Stimulated activated CD8-positive, alpha-beta memory T cell treated with anti-CD3 and anti-CD28 coated beads, Interleukin-15, amount 100 ng/mL, for 1 hour (primary cell): ENCODE measurements at regions not wholly inside any gene's neighbourhood (a gene's known extent, or its start where the extent isn't known, plus 50 kb on each side); places are given as distances from the start of the nearest gene placed in this dataset.
"Not testable (repeated sequence)": the region's sequence is repeated elsewhere in the genome, so short reads cannot be mapped to it uniquely, and the experiment has no call there.

Source experiments
- DNase-seq: peaks from one replicate; pipeline ENCODE4 v3.0.0-alpha.2; 2020; ENCODE audit warnings: low read depth

DNA sequence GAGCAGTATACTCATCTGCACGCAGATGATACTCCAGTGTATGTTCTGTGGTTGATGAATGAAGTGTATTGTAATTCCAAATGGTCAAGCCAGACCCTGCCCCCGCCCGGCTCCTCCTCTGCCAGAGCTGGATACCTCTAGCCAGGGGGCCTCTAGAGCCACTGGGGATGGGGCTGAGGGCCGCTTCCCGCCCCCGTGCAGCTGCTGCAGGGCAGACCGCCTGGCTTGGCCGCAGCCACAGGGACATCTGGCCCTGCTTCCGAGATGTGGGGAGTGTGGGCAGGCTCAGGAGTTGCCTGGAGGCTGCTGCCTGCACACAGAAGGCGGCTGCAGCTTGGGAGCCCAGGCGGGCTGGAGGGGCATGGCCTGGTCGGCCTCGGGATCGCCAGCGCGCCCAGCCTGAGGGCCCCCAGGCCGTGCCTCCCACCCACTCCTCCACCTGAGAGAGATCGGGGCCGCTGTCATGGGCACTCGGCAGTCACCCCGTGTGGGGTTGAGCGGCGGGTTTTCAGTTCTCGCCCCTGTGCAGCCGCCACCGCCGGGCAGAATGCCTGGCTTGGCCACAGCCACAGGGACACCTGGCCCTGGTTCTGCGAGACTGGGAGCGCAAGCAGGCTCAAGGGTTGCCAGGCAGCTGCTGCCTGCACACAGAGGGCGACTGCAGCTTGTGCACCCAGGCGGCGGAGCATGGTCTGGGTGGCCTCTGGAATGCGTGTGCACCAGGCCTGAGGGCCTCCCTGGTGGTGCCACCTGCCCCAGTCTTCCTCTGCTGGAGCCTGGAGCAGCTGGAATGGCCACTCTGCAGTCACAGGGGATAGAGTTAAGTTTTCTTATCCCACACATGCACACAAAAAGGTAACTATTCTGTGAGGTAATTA lies 1643.7 kb downstream of the SPATA31A7 start:
- DNase-seq, result not testable (repeated sequence)

DNA sequence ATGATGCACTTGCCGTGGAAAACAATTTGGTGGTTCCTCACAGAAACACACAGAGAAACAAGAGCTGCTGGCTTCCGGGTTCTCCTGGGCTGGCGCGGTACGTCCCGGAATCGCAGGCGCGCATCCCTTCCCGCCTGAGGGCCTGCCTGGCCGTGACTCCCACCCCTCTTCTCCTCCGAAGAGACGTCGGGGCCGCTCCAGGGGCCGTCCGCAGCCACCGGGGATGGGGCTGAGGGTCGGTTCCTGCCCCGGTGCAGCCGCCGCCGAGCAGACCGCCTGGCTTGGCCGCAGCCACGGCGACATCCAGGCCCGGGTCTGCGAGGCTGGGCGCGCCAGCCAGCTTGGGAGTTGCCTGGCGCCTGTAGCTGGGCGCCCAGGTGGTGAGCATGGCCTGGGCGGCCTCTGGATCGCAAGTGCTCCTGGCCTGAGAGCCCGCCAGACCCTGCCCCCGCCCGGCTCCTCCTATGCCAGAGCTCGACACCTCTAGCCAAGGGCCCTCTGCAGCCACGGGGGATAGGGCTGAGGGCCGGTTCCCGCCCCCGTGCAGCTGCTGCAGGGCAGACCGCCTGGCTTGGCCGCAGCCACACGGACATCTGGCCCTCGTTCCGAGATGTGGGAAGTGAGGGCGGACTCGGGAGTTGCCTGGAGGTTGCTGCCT lies 1647.5 kb downstream of the SPATA31A7 start:
- not testable (repeated sequence) for DNase-seq

DNA sequence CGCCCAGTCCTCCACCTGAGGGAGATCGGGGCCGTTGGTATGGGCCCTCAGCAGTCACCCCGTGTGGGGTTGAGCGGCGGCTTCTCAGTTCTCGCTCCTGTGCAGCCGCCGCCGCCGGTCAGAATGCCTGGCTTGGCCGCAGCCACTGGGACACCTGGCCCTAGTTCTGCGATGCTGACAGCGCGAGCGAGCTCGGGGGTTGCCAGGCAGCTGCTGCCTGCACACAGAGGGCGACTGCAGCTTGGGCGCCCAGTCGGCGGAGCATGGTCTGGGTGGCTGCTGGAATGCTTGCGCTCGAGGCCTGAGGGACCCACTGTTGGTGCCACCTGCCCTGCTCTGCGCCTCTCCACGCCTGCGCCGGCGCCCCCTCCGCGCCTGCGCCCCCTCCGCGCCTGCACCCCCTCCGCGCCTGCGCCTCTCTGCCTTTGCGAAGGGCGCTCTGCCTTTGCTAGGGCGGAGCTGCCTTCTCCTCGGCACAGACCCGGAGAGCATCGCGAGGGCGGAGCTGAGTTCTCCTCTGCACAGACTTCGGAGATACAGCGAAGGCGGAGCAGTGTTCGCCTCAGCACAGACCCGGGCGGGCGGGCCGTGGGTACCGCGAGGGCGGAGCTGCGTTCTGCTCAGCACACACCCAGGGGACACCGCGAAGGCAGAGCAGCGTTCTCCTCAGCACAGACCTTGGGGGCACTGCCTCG lies 1648.3 kb downstream of the SPATA31A7 start:
- DNase-seq, result peak; percentile 89

DNA sequence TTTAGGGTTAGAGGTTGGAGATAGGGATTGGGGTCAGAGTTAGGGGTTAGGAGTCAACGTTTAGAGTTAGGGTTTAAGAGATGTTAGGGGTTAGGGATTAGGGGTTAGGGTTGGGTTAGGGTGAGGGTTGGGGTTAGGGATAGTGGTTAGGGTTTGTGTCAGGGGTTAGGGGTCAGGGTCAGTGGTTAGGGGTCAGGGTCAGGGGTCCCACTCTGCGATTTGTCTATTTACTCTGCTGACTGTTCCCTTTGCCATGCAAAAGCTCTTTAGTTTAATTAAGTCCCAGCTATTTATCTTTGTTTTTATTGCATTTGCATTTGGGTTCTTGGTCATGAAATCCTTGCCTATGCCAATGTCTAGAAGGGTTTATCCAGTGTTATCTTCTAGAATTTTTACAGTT lies 1649.3 kb downstream of the SPATA31A7 start:
- not testable (repeated sequence) for DNase-seq

DNA sequence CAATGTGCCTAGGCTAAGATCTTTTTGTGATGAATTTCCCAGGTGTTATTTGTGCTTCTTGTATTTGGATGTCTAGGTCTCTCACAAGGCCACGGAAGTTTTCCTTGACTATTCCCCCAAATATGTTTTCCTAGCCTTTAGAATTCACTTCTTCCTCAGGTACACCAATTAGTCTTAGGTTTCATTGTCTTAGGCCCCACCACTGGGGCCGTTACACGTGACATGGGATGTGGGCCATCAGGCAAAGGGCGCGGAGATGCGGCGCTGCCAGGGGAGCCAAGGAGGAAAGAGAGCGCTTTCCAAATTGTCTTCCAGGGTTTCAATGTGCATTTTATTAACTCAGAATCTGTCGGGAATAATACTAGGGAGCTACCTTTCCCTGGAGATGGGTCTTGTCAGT lies 1653.3 kb downstream of the SPATA31A7 start:
- DNase-seq, result not testable (repeated sequence)

DNA sequence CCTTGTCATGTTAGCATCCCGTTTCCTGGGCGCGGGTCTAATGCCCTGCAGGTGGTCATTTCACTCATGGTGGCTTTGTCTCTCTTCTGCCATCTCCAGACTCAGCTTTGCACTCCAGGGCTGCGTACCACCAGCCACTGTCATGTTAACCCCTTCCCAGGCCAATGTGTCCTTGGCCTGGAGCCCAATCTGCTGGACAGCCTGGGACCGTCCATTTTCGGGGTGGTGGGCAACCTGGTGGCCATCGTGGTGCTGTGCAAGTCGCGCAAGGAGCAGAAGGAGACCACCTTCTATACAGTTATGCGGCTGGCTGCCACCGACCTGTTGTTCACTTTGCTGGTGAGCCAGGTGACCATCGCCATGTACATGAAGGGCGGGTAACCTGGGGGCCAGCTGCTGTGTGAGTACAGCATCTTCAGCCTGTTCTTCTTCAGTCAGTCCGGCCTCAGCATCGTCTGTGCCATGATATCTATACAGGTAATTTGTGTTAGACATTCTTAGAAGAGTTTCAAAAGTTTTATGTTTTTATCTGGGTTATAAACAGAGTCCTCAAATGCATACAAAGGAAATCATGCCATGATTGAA lies 1654.0 kb downstream of the SPATA31A7 start:
- DNase-seq, result not testable (repeated sequence)

DNA sequence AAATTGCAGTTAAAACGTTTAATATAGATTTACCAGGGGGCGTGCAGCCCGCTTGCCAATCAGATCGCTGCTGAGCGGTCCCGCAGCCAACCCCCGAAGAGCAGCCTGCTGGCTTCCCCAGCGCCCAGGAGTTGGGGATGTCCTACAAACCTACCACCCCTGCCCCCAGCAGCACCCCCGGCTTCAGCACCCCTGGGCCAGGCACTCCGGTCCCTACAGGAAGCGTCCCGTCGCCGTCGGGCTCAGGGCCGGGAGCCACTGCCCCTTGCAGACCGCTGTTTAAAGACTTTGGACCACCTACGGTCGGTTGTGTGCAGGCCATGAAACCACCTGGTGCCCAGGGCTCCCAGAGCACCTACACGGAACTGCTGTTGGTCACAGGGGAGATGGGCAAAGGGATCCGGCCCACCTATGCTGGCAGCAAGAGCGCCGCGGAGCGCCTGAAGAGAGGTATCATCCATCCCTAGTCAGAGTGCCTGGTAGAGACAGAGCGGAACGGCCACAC lies 1654.9 kb downstream of the SPATA31A7 start:
- DNase-seq, result not testable (repeated sequence)

DNA sequence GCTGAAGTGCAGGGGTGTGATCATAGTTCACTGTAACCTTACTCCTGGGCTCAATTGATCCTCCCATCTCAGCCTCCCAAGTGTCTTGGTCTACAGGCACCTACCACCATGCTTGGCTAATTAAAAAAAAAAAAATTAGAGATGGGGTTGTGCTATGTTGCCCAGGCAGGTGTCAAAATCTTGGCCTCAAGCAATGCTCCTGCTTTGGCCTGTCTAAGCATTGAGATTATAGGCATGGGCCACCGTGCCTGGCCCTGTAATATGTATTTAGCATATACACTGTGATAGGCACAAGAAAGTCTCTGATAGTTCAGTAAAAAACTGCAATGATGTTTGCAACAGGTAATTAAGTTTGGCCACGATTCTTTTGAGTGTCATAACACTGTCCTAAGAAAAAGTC lies 1658.4 kb downstream of the SPATA31A7 start:
- not testable (repeated sequence) for DNase-seq

DNA sequence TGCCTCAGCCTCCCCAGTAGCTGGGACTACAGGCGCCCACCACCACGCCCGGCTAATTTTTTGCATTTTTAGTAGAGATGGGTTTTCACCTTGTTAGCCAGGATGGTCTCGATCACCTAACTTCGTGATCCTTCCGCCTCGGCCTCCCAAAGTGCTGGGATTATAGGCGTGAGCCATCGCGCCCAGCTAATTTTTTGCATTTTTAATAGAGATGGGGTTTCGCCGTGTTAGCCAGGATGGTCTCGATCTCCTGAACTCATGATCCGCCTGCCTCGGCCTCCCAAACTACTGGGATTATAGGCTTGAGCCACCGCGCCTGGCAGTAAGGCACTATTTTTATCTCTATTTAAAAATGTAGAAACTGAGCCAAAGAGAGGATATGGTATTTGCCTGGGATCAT lies 1660.2 kb downstream of the SPATA31A7 start:
- DNase-seq, result not testable (repeated sequence)

DNA sequence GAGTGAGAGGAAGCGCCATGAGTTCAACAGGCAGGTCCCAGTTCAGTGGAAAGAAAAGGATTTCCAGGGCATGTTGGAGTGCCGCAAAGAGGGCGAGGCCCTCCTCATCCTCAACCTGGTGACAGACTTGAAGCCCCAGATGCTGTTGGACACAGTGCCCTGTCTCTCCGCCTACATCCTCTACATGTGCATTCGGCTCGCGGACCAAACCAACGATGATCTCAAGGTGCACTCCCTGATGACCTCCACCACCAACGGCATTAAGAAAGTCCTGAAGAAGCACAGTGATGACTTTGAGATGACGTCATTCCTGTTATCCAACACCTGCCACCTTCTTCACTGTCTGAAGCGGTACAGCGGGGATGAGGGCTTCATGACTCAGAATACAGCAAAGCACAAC lies 1667.4 kb downstream of the SPATA31A7 start:
- DNase-seq, result not testable (repeated sequence)

DNA sequence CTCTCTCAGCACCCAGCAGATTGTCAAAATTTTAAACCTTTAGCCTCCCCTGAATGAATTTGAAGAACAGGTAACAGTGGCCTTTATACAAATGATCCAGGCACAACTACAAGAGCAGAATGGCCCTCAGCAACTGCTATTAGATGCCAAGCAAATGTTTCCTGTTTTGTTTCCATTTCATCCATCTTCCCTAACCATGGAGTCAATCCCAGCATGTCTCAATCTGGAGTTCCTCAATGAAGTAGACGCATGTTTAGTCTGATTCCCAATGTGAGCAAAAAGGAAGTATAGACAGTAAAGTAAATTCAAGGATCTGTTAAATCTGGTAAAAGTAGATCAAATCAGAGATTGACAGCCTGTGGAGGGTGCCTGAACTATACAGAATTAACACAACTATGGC lies 1668.4 kb downstream of the SPATA31A7 start:
- DNase-seq, result not testable (repeated sequence)

DNA sequence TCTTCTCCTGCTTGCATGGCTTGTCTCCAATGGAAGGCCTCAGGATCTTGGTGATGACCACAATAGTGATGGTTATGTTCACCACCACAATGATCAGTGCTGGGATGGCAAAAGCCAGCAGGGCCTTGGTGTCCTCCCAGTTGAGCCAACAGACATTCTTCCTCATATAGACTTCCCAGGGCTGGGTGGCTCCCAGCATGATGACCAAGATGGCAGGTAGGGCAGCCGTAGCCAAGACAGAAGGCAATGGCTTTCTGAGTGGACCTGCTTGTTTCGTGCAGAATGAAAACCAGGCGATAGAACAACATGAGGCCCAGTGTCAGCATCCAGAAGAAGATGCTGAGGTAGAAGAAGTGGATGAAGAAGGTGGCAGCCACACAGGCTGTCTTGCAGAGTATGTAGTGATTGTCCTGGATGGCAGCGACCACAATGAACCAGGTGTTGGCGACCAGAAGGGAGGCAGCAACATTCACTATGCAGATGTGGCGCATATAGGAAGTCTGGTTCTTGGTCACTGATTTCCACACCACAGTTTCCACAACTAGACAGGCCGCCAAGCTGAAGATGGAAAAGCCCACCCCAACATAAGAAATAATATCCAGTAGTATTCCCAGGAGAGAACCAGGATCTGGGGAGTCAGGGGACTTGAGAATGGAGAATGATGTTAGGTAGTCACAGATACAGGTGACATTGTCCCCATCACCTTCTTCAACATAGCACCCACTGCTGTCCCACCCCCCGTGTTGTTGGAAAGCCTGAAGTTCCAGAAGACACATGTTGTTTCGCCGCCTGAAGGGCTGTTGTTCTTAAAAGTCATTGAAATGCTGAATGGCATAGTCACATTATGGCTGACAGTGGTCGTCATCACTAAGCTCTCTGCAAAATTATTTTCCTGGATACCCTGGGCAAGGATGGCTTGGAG lies 1671.4 kb downstream of the SPATA31A7 start:
- not testable (repeated sequence) for DNase-seq

DNA sequence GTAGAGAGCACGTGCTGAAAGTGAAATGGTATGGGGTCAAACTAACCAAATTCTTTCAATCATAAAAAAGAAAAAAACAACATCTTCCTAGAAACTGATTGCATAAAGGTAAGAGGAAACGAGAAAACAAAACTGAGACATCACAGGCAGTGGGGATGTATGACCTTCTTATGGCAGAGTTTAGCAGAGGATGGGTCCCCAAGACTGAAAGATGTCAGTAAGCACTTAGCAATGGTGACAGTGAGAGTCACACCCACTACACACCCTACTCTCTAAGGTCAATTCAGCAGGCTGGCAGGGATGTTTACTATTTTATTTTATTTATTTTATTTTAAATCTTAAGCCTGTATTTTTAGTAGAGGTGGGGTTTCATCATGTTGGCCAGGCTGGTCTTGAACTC lies 1672.3 kb downstream of the SPATA31A7 start:
- DNase-seq, result not testable (repeated sequence)

DNA sequence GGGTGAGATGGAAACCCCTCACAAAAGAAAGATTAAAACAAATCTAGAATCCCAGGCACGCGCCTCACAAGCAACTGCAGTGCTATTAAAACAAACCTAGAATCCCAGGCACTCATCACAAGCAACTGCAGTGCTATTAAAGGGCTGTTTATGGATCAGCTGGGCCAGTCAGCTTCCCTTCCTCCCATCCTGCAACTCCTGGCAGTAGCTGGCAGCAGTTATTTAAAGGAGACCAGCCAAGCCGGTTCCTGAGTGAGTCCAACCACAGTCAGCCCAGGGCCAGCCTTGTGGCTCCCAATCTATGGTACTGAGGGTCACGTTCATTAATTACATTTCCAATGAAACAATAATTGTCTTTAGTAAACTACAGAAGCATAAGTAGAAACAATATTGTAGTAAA lies 1673.5 kb downstream of the SPATA31A7 start:
- not testable (repeated sequence) for DNase-seq

DNA sequence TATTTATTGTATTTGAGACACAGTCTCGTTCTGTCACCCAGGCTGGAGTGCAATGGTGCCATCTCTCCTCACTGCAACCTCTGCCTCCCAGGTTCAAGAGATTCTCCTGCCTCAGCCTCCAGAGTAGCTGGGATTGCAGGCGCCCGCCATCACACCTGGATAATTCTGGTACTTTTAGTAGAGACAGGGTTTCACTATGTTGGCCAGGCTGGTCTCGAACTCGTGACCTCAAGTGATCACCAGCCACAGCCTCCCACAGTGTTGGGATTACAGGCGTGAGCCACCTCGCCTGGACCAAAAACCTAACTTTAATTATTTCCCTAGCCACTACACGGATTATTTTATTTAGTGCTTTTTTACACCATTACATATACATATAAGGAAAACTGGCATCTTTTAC lies 1674.0 kb downstream of the SPATA31A7 start:
- DNase-seq, result not testable (repeated sequence)

DNA sequence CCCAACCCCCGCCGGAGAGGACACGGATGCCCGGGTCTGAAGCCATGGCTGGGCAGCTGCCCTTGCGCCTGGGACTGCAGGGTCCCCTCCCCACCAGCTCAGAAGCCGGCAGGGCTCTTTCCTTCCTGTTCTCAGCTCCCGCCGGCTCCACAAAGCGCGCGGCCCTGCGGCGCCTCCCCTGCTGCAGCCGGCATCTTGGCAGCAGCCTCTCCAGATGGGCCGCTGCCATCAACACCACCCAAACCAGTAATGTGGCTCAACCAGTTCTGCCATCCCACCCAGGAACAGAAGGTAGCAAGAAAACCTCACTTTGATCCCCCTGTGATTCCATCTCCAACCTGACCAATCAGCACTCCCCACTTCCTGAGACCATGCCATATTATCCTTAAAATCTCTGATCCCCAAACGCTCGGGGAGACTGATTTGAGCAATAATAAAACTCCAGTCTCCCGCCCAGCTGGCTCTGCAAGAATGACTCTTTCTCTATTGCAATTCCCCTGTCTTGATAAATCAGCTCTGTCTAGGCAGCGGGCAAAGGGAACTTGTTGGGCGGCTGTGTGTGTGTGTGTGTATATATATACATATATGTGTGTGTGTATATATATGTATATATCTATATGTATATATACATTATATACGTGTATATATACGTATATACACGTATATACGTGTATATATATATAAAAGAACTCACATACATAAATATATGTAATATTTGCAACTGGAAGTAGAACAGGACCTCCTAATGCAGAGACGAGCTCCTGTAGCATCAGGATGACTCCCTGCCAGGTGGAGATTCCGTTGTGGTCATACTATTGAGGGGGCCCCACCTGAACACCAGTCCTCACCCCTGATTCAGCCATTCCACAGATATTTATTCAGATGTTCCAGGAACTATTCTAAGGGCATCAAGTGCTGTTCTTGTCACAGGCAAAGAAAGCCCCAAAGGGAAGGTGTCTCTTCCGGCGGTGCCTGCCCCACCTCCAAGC lies 1674.9 kb downstream of the SPATA31A7 start:
- DNase-seq, result not testable (repeated sequence)

DNA sequence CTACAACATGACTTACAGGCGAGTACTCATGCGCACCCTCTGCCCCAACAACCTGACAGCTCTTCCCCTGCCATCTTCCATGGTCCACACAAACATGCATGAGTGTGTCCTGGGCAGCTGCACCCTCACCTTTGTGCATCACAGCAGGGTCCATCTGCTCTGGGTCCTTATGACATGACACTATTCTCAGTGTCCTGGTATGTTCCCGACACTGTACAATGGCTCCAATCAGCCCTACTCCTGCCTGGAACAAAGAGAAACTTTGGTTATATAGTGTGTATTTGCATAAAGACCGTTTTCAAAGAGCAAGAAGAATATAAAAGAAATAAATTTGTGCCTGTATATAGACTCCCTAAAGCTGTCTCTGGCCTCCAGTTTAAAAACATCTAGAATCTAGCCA lies 1679.2 kb downstream of the SPATA31A7 start:
- not testable (repeated sequence) for DNase-seq

DNA sequence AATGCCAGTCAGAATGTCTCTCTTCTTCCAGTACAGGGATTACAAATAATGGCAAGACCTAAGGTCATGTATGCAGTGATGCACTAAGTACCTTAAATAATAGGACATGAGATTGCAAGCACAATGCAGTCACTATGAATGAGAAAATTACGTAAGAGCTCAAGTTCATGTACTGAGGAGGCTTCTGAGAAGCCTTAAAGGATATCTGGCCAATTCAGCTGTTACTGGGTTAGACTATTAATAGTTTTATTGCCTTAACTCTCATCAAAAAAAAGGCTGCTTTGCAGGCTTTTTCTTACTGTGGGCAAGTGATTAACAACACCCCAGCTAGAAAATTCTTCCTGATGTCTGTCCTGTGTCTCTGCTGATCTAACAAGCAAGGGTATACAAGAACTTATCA lies 1681.9 kb downstream of the SPATA31A7 start:
- DNase-seq, result not testable (repeated sequence)

DNA sequence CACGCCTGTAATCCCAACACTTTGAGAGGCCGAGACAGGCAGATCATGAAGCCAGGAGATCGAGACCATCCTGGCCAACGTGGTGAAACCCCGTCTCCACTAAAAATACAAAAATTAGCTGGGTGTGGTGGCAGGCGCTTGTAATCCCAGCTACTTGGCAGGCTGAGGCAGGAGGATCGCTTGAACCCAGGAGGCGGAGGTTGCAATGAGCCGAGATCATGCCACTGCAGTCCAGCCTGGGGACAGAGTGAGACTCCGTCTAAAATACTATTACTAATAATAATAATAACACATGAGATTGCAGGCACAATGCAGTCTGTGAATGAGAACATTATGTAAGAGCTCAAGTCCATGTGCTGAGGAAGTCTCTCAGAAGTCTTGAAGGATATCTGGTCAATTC lies 1684.4 kb downstream of the SPATA31A7 start:
- not testable (repeated sequence) for DNase-seq
